Large intestine (tissue), 3 donors: ENCODE measurements at regions not wholly inside any gene's neighbourhood (a gene's known extent, or its start where the extent isn't known, plus 50 kb on each side); places are given as distances from the start of the nearest gene placed in this dataset.
"Not testable (repeated sequence)": the region's sequence is repeated elsewhere in the genome, so short reads cannot be mapped to it uniquely, and the experiment has no call there.

Experiments used
- DNase-seq, 2 donors: peaks; one replicate each; pipeline versions ENCODE4 v3.0.0 to v3.0.0-alpha.2; 2013
- H3K27ac ChIP-seq: one replicate; pipeline ENCODE4 v1.5.1; 2013; ENCODE audit warnings: low read length
- H3K27me3 ChIP-seq: 2 replicates; pipeline ENCODE4 v1.6.1; 2013; ENCODE audit warnings: low read length; ENCODE audit not compliant: control insufficient read depth, insufficient read depth
- H3K36me3 ChIP-seq: 2 replicates; pipeline ENCODE4 v1.6.1; 2013; ENCODE audit warnings: low read length; ENCODE audit not compliant: control insufficient read depth, insufficient read depth
- H3K4me1 ChIP-seq: one replicate; pipeline ENCODE4 v1.6.1; 2013; ENCODE audit warnings: low read length; ENCODE audit not compliant: control insufficient read depth, insufficient read depth
- H3K4me3 ChIP-seq: one replicate; pipeline ENCODE4 v1.5.1; 2013; ENCODE audit warnings: low read length
- H3K9me3 ChIP-seq: one replicate; pipeline ENCODE4 v1.6.1; 2013; ENCODE audit warnings: mild to moderate bottlenecking, low read depth, low read length, moderate library complexity; ENCODE audit not compliant: control insufficient read depth
- WGBS: methylation state at CpG from one replicate; pipeline ENCODE4 v1.1.5; 2013; ENCODE audit warnings: low lambda C conversion rate; ENCODE audit not compliant: insufficient coverage; 5-methylcytosine and 5-hydroxymethylcytosine counted together

GRCh38 chr16:26491962-26492361 is 574.8 kb upstream of the C16orf82 start:
- Histone ChIP-seq H3K36me3 (no peaks in the 10 kb centered on the region), H3K9me3 (no peaks in the 10 kb centered on the region), H3K27me3 (no peaks in the 10 kb centered on the region), H3K4me1 (no peaks in the 10 kb centered on the region), H3K27ac (no peak overlapping the region), H3K4me3 (no peak overlapping the region)
- DNase-seq, result no peak
- 100% methylated on average over 3 of the region's 6 CpGs for WGBS

- no CpG with 5 or more reads among the region's 1 CpG for WGBS
These were observed 573.0 kb upstream of the C16orf82 start for GRCh38 chr16:26493751-26494150.

GRCh38 chr16:26497896-26498295 is 568.8 kb upstream of the C16orf82 start:
- no peaks in the 10 kb centered on the region for H3K27me3 ChIP-seq
- WGBS, result no CpG with 5 or more reads among the region's 3 CpGs
- H3K36me3 ChIP-seq, result no peaks in the 10 kb centered on the region
- H3K4me1 ChIP-seq, result no peaks in the 10 kb centered on the region
- no peaks in the 10 kb centered on the region for H3K9me3 ChIP-seq
- no peak overlapping the region for H3K4me3 ChIP-seq
- no peak overlapping the region for H3K27ac ChIP-seq
- no peak for DNase-seq

More at GRCh38 chr16:26493751-26494150, 573.0 kb upstream of the C16orf82 start:
- DNase-seq, result no peak
- H3K4me1 ChIP-seq, result no peaks in the 10 kb centered on the region
- H3K9me3 ChIP-seq, result no peaks in the 10 kb centered on the region
- no peaks in the 10 kb centered on the region for H3K27me3 ChIP-seq
- H3K36me3 ChIP-seq, result no peaks in the 10 kb centered on the region
- H3K27ac ChIP-seq, result no peak overlapping the region
- no peak overlapping the region for H3K4me3 ChIP-seq

GRCh38 chr16:26500326-26500725 is 566.4 kb upstream of the C16orf82 start:
- DNase-seq, result no peak
- Histone ChIP-seq H3K4me1 (no peaks in the 10 kb centered on the region), H3K36me3 (no peaks in the 10 kb centered on the region), H3K4me3 (no peak overlapping the region), H3K9me3 (no peaks in the 10 kb centered on the region), H3K27ac (no peak overlapping the region), H3K27me3 (no peaks in the 10 kb centered on the region)
- WGBS, result 90% methylated on average over 2 of the region's 6 CpGs

GRCh38 chr16:26505496-26505895 is 561.2 kb upstream of the C16orf82 start:
- H3K4me3 ChIP-seq, result no peak overlapping the region
- no peaks in the 10 kb centered on the region for H3K9me3 ChIP-seq

GRCh38 chr16:26508946-26509345 is 557.8 kb upstream of the C16orf82 start:
- DNase-seq, H3K36me3 ChIP-seq, H3K9me3 ChIP-seq, H3K27ac ChIP-seq, H3K4me1 ChIP-seq, H3K4me3 ChIP-seq, H3K27me3 ChIP-seq: not testable (repeated sequence)
- WGBS, result no CpG with 5 or more reads among the region's 4 CpGs

More at GRCh38 chr16:26505496-26505895, 561.2 kb upstream of the C16orf82 start:
- Histone ChIP-seq H3K27ac (no peak overlapping the region), H3K4me1 (no peaks in the 10 kb centered on the region), H3K27me3 (no peaks in the 10 kb centered on the region), H3K36me3 (no peaks in the 10 kb centered on the region)
- DNase-seq, result no peak

- no CpG with 5 or more reads among the region's 1 CpG for WGBS
- no peak overlapping the region for H3K27ac ChIP-seq
- no peaks in the 10 kb centered on the region for H3K27me3 ChIP-seq
These were observed 555.8 kb upstream of the C16orf82 start for GRCh38 chr16:26510924-26511323.

GRCh38 chr16:26511463-26511862 is 555.3 kb upstream of the C16orf82 start:
- Histone ChIP-seq H3K36me3 (no peaks in the 10 kb centered on the region), H3K4me1 (no peaks in the 10 kb centered on the region), H3K9me3 (no peaks in the 10 kb centered on the region), H3K27ac (no peak overlapping the region), H3K27me3 (no peaks in the 10 kb centered on the region), H3K4me3 (no peak overlapping the region)
- 0% methylated on average over 1 of the region's 6 CpGs for WGBS
- DNase-seq, result no peak

More at GRCh38 chr16:26510924-26511323, 555.8 kb upstream of the C16orf82 start:
- H3K9me3 ChIP-seq, result no peaks in the 10 kb centered on the region
- no peak for DNase-seq
- H3K4me3 ChIP-seq, result no peak overlapping the region
- H3K36me3 ChIP-seq, result no peaks in the 10 kb centered on the region
- H3K4me1 ChIP-seq, result no peaks in the 10 kb centered on the region

GRCh38 chr16:26521626-26522025 is 545.1 kb upstream of the C16orf82 start:
- no peak for DNase-seq
- H3K27me3 ChIP-seq, result no peaks in the 10 kb centered on the region
- H3K27ac ChIP-seq, result no peak overlapping the region
- no peaks in the 10 kb centered on the region for H3K9me3 ChIP-seq
- H3K36me3 ChIP-seq, result no peaks in the 10 kb centered on the region
- H3K4me1 ChIP-seq, result no peaks in the 10 kb centered on the region
- WGBS, result 71% methylated on average over 2 of the region's 4 CpGs
- H3K4me3 ChIP-seq, result no peak overlapping the region

GRCh38 chr16:26524281-26524680 is 542.4 kb upstream of the C16orf82 start:
- H3K36me3 ChIP-seq, result no peaks in the 10 kb centered on the region
- H3K27ac ChIP-seq, result no peak overlapping the region
- no peaks in the 10 kb centered on the region for H3K9me3 ChIP-seq
- H3K27me3 ChIP-seq, result no peaks in the 10 kb centered on the region
- no peaks in the 10 kb centered on the region for H3K4me1 ChIP-seq
- H3K4me3 ChIP-seq, result no peak overlapping the region
- no peak for DNase-seq
- WGBS, result 100% methylated on average over 1 of the region's 6 CpGs

- H3K4me1 ChIP-seq, result no peaks in the 10 kb centered on the region
- no CpG with 5 or more reads among the region's 3 CpGs for WGBS
These were observed 541.9 kb upstream of the C16orf82 start for GRCh38 chr16:26524846-26525245.

More at GRCh38 chr16:26524846-26525245, 541.9 kb upstream of the C16orf82 start:
- DNase-seq, result no peak
- no peaks in the 10 kb centered on the region for H3K36me3 ChIP-seq
- H3K9me3 ChIP-seq, result no peaks in the 10 kb centered on the region
- no peak overlapping the region for H3K27ac ChIP-seq
- H3K4me3 ChIP-seq, result no peak overlapping the region
- no peaks in the 10 kb centered on the region for H3K27me3 ChIP-seq
